Fibroblast of skin of left quadriceps (primary cell): ENCODE measurements at regions not wholly inside any gene's neighbourhood (a gene's known extent, or its start where the extent isn't known, plus 50 kb on each side); places are given as distances from the start of the nearest gene placed in this dataset.

ENCODE experiments used
- DNase-seq, 2 experiments: peaks; one replicate each; pipeline ENCODE4 v3.0.0-alpha.2; 2013; ENCODE audit warnings: low read depth in 2 of 2

GRCh38 chr2:180660881-180661685 is 319.3 kb upstream of the UBE2E3 start:
- DNase-seq = no peak

GRCh38 chr2:180660207-180660606 is 320.2 kb upstream of the UBE2E3 start:
- no peak for DNase-seq

GRCh38 chr2:180657054-180657453 is 323.4 kb upstream of the UBE2E3 start:
- no peak for DNase-seq

GRCh38 chr2:180656455-180656847 is 324.0 kb upstream of the UBE2E3 start:
- peak in 1 of 2 experiments; percentile 30 for DNase-seq

GRCh38 chr2:180655842-180656454 is 324.5 kb upstream of the UBE2E3 start:
- no peak for DNase-seq

GRCh38 chr2:180655393-180655792 is 325.0 kb upstream of the UBE2E3 start:
- DNase-seq = no peak

GRCh38 chr2:180653481-180653880 is 326.9 kb upstream of the UBE2E3 start:
- DNase-seq = no peak

- no peak for DNase-seq
These were observed 327.6 kb upstream of the UBE2E3 start for GRCh38 chr2:180652794-180653193.

- DNase-seq = no peak
These were observed 328.8 kb upstream of the UBE2E3 start for GRCh38 chr2:180651596-180651995.

GRCh38 chr2:180647621-180648020 is 332.8 kb upstream of the UBE2E3 start:
- no peak for DNase-seq

- peak in 1 of 2 experiments; percentile 24 for DNase-seq
These were observed 333.2 kb upstream of the UBE2E3 start for GRCh38 chr2:180647221-180647620.

GRCh38 chr2:180646756-180647155 is 333.6 kb upstream of the UBE2E3 start:
- no peak for DNase-seq

GRCh38 chr2:180644709-180645108 is 335.7 kb upstream of the UBE2E3 start:
- peak in 1 of 2 experiments; percentile 36 for DNase-seq

GRCh38 chr2:180630756-180631155 is 349.6 kb upstream of the UBE2E3 start:
- no peak for DNase-seq

- peak; percentile 98 for DNase-seq
These were observed 355.2 kb upstream of the UBE2E3 start for GRCh38 chr2:180625006-180625844.

GRCh38 chr2:180621941-180622918 is 358.2 kb upstream of the UBE2E3 start:
- peak; percentile 78 for DNase-seq

GRCh38 chr2:180621366-180621765 is 359.0 kb upstream of the UBE2E3 start:
- no peak for DNase-seq

- DNase-seq = no peak
These were observed 361.8 kb upstream of the UBE2E3 start for GRCh38 chr2:180618570-180618969.

- DNase-seq = no peak
These were observed 365.6 kb upstream of the UBE2E3 start for GRCh38 chr2:180614776-180615175.

GRCh38 chr2:180609626-180610340 is 370.6 kb upstream of the UBE2E3 start:
- no peak for DNase-seq
